GM21526 (cell line): ENCODE measurements at regions not wholly inside any gene's neighbourhood (a gene's known extent, or its start where the extent isn't known, plus 50 kb on each side); places are given as distances from the start of the nearest gene placed in this dataset.

Experiments
- ATAC-seq: cut with Tn5 transposase; IDR thresholded peaks from one replicate; pipeline ENCODE4 v1.9.1; 2021; ENCODE audit warnings: moderate library complexity; ENCODE audit not compliant: unreplicated experiment, low FRiP score

DNA sequence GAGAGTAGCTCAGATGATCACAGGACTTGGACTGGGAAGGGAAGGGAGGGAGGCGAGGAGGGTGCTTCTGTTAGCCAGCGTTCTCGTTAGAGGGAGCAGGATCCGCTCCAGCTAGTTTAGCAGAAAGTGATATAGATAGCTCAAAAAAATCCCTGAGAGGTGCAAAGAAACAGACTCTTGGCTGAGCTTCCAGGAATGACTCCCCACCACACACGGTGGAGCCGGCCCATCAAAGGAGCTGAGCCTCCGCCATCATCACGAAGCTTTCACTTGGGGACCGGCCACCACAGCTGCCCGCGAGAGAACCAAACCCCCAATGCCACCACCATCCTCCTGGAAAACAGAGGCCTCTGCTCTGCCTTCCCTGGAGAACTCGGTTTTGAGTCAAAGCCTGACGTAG lies 124.6 kb upstream of the BCL2L14 start:
- ATAC-seq: no peak

DNA sequence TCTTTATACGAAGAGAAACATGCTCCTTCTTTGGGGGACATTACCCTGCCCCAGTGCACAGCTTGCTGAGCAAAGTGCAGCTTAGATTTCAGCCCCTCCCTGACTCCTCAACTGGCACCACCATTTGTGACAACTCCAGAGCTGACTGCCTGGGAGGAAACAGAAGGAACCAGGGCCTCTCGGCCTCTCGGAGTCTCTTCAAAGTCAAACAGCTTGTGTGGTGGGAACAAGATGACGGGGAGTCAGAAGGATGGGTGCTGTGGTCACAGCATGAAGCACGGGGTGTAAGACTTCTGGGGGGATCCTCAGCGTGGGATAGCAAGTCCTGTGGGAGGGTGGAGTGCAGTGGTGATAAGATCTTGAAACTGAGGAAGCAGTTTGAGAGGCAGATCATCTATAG lies 123.5 kb upstream of the BCL2L14 start:
- no peak for ATAC-seq

DNA sequence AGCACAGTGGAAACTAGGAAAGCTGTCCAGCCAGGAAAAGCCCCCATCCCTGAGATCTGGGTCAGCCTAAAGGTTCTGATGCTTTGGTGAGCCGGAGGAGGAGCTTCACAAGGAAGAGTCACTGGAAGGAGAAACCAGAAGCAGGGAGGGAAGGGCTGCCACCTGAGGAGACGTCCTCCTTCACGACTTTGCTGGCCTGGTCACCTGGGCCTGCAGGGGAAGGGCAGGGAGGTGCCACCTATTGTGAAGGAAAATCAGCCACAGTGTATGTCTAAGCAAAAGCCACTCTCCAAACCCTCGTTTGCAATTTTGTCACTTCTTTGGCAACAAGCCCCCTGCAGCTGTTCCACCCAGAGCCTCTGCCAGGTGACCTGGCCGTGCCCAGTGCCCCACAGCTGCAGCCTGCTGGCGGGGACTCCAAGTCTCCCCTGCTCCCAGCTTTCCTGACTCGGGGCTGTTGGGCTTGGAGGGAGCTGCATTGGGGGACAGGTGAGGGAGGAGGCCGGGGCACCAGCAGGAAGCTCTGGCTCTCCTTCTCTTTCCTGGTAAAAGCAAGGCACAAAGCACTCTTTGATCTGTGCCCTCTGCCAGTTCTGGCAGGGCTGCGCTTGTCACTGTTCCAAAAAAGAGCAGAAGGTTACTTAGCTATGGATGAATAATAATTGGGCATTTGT lies 120.9 kb upstream of the BCL2L14 start:
- ATAC-seq: no peak

DNA sequence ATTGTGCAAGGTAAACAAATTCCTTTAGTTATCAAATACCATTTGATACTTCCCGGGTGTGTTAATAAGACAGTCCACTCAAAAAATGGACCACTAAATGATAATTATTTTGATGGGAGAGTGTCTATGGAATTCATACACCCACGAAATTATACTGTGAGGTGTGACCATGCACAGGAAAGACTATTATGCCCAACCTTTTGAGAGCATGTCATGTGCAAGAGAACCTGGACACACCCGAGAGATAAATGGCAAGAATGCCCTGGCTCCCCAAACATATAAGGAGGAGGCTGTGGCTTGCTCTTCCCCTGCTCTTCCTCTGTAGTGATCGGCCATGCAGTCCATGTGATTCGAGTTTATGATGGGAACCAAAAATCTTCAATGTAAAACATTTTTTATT lies 119.5 kb upstream of the BCL2L14 start:
- ATAC-seq: no peak

DNA sequence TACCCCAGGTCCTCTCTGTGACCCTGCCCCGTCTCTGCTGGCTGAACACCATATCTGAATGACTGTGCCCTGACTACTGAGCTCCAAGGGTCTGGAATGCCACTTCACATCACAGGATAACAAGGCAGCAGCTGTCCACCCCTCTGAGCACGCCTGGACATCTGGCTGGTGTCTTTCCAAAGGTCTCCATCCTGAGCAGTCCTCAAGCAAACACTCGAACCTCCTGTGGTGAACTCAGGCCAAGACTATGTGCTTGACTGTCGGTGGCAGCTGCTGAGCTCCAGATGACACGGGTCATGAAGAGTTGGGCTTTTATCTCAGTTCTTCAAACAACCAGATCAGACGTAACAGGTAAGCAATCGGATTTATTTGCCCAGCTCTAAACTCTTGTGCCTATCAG lies 117.2 kb upstream of the BCL2L14 start:
- ATAC-seq: no peak

DNA sequence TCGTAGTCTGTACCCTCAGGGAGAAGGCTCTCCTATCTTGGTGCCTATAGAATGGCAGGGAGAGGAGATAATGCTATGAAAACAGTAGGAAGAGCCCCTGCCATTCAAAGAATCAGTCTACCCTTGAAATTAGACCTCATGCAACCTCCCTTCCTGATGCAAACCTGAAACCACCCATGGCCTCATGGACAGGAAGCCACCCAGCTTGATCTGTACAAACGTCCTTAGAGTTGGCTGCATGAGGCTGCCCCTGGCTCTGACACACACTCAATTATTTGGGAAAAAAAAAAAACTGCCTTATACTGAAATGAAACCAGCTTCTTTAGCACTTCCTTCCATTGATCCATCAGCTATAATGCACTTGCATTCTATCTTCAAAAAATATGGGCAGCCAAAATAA lies 116.6 kb upstream of the BCL2L14 start:
- ATAC-seq: no peak

DNA sequence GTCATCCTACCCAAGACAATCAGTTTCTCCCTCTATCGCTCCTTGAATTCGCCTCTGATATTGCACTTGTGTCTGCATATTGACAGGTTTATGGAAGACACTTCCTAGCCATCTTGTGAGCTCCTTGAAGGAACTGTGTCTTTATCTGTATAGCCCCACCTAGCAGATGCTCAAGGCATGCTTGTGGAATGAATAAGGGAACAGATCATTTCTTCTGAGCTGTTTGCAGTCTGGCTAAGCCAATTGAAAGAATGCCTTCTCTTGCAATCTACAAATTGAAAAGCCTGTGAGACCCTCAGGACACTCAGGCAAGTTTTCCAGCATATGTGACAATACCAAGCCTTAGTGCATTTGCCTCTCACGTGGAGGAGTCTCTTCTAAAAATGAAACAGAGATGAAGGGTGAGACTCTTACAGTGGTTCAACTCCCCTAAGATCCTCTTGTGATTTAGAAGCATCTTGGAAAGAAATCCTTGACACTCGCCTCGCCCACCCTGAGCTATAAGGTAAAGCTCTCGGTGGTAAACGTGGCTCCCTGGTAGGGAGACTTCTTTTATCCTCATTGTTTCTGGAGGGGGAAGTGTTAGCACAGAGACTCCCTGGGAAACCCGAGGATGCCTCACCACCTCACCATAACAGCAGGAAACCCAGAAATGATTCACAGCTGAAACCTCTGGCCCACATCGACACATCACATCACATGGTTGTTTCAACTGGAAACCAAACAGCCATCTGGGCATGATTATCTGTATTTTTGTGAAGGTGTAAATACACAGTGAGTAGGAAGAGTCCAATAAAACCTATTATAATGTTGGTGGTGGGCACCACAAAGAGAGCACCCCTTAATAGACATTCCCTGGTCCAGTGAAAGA lies 112.3 kb upstream of the BCL2L14 start:
- ATAC-seq: no peak

DNA sequence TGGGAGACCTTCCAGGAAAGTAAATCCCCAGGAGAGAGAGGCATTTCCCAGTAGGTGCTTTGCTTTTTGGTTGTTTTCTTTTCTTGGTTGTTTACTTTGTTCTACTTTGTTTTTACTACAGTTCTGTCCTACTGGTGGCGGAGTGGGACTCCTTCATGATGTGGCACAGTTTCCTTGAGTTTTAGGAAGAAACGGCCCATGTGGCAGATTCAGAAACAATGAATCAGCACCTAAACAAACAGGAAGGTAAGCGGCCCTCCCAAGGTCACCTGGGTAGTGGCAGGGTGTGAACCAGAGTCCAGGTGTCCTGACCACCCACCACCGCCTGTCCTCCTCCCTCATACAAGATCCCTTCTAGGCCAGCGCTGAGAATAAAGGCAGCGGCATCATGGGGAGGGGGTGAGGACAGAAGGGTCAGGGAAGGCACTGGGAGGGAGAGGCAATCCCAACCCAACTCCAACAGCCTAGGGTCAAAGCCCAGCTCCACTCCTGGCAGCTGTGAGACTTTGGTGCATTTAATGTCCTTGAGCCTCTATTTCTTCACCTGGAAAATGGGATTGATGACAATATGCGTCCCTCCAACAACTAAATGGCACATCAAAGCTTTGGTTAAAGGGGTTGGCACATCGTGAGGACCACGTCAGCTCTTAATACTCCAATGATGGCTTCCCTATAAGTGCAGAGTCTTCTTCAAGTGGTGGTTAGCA lies 111.5 kb upstream of the BCL2L14 start:
- ATAC-seq: no peak

DNA sequence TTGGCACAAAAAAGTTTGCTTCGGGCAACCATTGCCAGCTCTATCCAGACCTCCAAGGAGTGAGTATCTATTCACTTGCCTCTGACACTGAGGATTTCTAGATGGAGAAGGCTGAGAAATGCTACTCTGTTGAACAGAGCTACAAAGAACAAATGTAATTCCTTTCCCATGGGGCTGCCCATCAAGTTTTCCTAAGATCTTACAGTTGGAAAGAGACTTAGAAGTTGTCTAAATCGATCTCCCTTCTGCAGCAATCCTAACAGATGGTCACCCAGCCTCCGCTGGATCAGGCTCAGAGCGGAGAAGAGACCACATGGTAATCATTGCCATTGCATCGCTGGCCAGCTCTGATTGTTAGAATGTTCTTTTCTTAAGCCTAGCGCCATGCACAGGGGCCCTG lies 110.1 kb upstream of the BCL2L14 start:
- no peak for ATAC-seq

DNA sequence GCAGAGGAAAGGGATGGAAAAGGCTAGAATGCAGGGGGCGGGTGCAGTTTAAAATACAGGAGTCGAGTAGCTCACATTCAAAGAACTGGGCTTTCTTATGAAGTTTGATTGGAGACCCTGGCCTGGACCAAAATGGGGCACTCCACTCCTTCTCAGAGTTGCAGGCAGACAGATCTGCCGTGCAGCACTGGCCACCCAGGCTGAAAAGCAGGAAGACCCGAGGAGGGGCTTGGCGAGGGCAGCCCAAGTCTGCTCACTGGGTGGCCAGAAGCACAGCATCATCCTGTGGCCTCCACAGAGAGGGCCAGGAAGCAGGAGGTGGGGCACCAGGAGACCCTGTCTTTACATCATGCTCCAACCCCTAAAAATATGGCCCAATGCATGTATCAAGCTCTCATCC lies 109.1 kb upstream of the BCL2L14 start:
- ATAC-seq: no peak

DNA sequence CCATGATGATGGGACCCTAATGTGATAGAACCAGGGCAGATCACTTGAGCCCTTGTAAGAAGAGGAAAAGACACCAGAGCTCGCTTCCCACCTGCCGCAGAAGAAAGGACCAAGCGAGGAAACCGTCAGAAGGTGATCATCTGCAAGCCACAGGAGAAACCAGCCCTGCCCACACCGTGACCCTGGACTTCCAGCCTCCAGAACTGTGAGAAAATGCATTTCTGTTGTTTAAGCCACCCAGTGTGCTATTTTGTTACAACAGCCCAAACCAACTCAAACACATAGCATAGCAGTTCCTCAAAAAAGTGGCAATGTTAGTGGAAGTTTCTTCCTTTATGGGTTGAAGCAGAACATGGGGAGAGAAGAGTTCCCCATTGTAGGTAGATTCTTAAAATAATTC lies 107.9 kb upstream of the BCL2L14 start:
- no peak for ATAC-seq

DNA sequence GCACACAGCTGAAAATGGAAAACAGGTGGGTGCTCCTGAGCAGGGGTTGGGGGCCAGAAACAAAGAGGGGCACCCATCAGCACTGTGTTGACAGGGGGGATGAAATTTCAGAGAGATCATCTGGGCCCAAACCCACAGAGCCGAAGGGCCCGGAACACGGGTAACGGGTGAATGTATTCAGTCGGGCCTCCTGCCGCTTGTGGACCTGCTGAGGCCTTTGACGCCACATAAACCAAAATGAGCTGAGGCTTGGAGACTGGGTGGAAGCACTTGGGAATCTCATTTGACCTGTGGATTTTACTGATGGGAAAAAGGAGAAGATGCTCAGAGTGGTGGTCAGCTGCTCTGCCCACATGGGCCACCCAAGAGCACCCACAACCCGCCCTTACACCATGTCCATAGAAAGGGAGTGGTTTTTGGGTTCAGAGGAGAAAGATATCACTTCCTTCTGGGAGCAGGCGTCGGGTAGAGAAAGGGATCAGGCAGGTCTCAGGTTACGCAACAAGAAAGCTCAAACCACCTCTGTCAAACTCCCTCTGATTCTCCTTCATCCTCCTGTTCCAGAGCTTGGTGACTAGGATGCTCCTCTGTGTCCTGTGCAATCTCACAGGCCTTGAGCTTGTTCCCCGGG lies 106.8 kb upstream of the BCL2L14 start:
- ATAC-seq: no peak

DNA sequence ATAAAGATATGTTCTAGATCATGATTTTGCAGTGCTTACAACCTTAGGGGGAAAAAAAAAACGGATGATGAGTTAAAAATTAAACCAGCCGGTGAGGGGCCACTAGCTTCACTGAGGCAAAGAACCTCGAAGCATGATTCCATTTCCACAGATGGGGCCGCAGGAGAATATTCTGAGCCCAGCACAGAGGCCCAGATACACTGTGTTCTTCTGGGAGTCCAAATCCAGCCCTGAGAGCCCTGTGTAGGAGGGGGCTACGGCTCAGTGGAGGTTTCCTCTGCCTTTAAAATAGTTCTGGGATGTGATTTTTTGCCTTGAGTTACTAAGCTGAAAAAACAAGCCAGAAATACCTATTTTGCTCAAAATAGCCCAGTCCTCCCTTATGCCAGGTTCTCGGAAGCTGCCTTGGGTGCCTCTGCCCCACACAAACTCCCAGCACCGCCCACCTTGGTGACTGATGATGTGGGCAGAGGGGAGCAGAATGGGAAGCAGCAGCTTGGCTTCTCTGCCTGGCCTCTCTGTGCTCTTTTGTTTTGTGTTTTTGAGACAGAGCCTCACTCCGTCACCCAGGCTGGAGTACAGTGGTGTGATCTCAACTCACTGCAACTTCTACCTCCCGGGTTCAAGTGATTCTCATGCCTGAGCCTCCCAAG lies 105.4 kb upstream of the BCL2L14 start:
- ATAC-seq: no peak

DNA sequence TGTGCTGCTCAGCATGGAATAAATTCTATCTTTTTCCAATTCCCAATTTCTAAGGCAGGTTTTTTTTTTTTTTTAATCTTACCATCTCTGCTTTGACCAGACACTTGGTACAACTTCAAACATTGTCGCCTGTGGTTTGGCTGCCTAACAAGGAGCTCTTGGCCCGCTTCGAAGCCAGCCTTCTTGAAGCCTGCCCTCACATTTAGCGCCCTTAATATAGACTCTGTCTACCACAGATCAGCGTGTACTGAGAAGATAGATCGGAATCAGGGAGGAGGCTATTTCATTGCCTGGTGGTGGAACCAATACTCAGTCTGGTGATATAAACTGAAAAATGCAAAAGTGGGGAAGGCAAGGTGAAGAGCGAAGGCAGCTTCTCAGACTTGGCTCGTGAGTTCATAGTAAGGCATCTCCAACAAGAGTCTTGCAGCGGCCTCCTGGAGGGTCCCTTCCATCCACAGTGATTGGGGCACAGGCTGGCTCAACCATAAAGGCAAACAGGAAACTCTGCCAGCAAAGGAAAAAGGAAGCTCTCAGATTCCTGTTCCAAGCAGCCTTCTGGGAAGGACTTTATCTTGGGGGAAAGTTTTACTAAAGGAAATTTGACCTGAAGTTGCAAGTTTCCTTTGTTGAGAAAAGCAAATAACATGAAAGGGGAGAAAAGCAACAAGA lies 103.2 kb upstream of the BCL2L14 start:
- ATAC-seq: no peak

DNA sequence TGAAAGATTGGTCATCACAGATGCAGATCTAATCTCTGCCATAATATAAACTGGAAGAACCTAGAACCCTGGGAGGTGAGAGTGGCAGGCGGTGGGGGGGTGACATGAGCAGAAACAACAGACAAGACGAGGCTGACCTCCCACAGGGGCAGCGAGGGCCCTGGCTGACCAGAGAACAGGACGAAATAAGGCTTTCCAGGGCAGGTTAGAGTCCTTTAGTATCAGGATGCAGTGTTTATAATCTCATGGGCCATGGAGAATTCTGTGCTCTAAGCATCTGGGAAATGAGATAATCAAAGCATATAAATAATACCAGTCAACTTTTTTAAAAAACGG lies 102.7 kb upstream of the BCL2L14 start:
- ATAC-seq: no peak

DNA sequence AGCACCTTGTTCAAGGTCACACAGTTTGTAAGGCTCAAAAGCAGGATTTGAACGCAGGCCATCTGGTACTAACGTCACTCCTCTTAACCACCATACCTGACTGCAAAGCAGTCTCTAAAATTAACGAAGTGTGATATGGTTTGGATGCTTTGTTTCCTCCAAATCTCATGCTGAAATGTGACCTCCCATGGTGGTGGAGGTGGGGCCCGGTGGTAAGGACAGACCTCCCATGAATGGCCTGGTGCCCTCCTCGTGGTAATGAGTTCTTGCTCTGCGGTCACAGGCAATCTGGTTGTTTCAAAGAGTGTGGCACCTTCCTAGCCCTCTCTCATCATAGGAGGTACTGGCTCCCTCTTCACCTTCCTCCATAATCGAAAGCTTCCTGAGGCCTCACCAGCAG lies 102.2 kb upstream of the BCL2L14 start:
- ATAC-seq: no peak

DNA sequence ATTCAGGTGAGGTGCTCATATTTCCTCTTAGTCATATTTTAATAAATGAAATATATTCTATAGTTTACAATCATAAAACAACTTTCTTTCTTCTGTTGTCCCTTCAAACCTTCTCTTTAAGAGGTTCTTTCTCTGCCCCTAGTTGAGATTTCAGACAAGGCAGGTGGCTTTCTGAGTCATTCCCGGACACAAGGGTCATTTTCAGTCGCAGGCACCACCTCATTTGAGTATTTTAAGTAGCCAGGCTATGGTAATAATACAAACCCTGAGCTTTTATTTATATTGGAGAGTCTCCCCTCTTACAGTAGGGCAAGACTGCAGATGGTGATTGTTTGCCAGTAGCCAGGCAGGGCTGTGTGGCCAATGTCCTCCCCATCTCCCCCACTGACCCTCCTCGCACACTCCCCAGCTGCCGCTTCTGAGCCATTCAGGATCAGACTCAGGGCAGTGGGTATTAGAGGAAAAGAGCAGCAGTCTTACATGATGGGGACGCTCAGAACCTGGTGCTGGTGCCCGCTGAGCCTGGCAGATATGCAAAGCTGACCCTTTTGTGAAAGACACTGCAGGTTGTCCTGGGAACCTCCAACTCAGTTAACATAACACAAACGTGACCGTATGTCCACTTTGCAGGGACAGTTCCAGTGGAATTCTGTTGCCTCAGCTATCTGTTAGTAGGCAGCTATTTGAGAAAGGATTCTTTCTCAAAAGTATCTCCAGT lies 101.1 kb upstream of the BCL2L14 start:
- no peak for ATAC-seq

DNA sequence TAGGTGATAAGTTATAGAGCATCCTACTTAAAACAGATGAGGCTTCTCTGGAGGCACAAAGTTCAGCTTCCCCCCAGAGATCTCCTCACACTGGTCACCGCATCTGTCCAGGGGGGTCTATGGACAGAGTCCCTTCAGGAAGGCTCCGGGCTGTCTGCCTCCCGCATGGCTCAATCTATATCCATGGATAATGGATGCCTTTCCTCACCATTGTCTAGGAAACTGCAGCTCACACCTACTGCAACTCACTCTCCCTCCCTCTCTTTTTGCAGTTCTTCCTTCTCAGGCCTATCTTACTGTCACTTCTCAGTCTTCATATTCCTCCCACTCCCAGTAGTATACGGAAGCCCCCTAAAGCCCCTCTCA lies 100.6 kb upstream of the BCL2L14 start:
- ATAC-seq: no peak

DNA sequence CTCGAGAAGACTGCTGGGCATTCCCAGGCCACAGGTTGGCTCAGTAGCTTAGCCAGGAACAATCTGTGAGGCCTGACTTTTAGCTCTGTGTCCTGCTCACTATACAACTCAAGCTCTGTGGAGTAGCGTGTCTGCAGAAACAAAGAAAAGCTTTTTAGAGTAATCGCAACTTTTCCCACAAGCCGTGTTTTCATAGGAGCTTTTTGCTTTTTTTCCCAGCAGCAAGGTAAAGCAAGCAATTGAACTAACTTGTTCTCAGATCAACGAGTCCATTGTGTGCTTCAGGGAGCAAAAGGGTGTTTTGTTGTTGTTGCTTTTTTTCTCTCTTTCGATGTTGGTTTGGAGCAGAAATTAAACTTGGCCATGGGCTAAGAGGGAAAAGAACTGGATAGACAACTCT lies 97.3 kb upstream of the BCL2L14 start:
- no peak for ATAC-seq

DNA sequence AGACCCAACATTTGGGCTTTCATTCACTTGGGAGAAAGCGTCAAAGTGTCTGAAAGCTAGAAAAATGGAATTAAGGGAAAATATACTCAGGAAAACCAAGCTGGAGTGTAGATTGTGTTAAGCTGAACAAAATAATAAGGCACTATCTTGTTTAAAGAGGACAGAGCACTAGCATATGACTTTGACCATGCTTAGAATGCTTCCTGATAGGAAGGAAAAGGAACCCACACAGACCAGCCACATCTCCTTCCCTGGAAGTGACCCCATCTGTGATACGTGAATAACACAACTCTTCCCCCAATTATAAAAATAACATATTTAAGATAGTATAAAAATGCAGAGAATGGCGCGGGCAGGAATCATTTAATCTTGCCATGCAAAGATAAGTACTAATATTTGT lies 94.7 kb upstream of the BCL2L14 start:
- ATAC-seq: no peak
